Endothelial cell (in vitro differentiated cells): ENCODE measurements at regions not wholly inside any gene's neighbourhood (a gene's known extent, or its start where the extent isn't known, plus 50 kb on each side); places are given as distances from the start of the nearest gene placed in this dataset.

Source experiments
- DNase-seq: peaks from one replicate; pipeline ENCODE4 v3.0.0; 2021; ENCODE audit warnings: low spot score
- H3K27ac Mint-ChIP-seq: one replicate; pipeline ENCODE4 v1.8.0; 2021; ENCODE audit warnings: mixed read lengths, inconsistent platforms; ENCODE audit not compliant: unreplicated experiment
- H3K27me3 Mint-ChIP-seq: one replicate; pipeline ENCODE4 v1.8.0; 2021; ENCODE audit warnings: mild to moderate bottlenecking, moderate library complexity, mixed read lengths, inconsistent platforms; ENCODE audit not compliant: unreplicated experiment
- H3K36me3 Mint-ChIP-seq: one replicate; pipeline ENCODE4 v1.8.0; 2021; ENCODE audit warnings: mild to moderate bottlenecking, low read depth, mixed read lengths, inconsistent platforms; ENCODE audit not compliant: unreplicated experiment
- H3K4me1 Mint-ChIP-seq: one replicate; pipeline ENCODE4 v1.8.0; 2021; ENCODE audit warnings: mild to moderate bottlenecking, mixed read lengths, inconsistent platforms; ENCODE audit not compliant: unreplicated experiment
- H3K4me3 Mint-ChIP-seq: one replicate; pipeline ENCODE4 v1.8.0; 2021; ENCODE audit warnings: mild to moderate bottlenecking, mixed read lengths, inconsistent platforms; ENCODE audit not compliant: unreplicated experiment
- H3K9me3 Mint-ChIP-seq: one replicate; pipeline ENCODE4 v1.8.0; 2021; ENCODE audit warnings: mixed read lengths, inconsistent platforms; ENCODE audit not compliant: unreplicated experiment
- TF ChIP-seq, protein P1 (sequence below): fragments of 200-600 bp; sonication (generic); IDR thresholded peaks from one replicate; pipeline ENCODE4 v1.5.0; 2021; ENCODE audit warnings: antibody characterized with exemption; ENCODE audit not compliant: unreplicated experiment

- Mint-ChIP-seq H3K27ac (no peak overlapping the region), H3K9me3 (no peaks in the 10 kb centered on the region), H3K4me3 (no peak overlapping the region), H3K27me3 (peaks cover 1% of the 10 kb centered on the region), H3K36me3 (no peaks in the 10 kb centered on the region), H3K4me1 (peaks cover 8% of the 10 kb centered on the region)
- DNase-seq: no peak
- TF ChIP-seq, protein P1, sequence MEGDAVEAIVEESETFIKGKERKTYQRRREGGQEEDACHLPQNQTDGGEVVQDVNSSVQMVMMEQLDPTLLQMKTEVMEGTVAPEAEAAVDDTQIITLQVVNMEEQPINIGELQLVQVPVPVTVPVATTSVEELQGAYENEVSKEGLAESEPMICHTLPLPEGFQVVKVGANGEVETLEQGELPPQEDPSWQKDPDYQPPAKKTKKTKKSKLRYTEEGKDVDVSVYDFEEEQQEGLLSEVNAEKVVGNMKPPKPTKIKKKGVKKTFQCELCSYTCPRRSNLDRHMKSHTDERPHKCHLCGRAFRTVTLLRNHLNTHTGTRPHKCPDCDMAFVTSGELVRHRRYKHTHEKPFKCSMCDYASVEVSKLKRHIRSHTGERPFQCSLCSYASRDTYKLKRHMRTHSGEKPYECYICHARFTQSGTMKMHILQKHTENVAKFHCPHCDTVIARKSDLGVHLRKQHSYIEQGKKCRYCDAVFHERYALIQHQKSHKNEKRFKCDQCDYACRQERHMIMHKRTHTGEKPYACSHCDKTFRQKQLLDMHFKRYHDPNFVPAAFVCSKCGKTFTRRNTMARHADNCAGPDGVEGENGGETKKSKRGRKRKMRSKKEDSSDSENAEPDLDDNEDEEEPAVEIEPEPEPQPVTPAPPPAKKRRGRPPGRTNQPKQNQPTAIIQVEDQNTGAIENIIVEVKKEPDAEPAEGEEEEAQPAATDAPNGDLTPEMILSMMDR: no peak
These were observed 86.3 kb upstream of the RAPGEF2 start for GRCh38 chr4:159016593-159017024.

- H3K9me3 Mint-ChIP-seq: no peaks in the 10 kb centered on the region
- TF ChIP-seq, protein P1: no peak
- H3K36me3 Mint-ChIP-seq: no peaks in the 10 kb centered on the region
- H3K27ac Mint-ChIP-seq: no peak overlapping the region
- DNase-seq: no peak
- H3K27me3 Mint-ChIP-seq: peaks cover 1% of the 10 kb centered on the region
- H3K4me1 Mint-ChIP-seq: peaks cover 13% of the 10 kb centered on the region
- no peak overlapping the region for H3K4me3 Mint-ChIP-seq
These were observed 85.4 kb upstream of the RAPGEF2 start for GRCh38 chr4:159017323-159018026.

DNA sequence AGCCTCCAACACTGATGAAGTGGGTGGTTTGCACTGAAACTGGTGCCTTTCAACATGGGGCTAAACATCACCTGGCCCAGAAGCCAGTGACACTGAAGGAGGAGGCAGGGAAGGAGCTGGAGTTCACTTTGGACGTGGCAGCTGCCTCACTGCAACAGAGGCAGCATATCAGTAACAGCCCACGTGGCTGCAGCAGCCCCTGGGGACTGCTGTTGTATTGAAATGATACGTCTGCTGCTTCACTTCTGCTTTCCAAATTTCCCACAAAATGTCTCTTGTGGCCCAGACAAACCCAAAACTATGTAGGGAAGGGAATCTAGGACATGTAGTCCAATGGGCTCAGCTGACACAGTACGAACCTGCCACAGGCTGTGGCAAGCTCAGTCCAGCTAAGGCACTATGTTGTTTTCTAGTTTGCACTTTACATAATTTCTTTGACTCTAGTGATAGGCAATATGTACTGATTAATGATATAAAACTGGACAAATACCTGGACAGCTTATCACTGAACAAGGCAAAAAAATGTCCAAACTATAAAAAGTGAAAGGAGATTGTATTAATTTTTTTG lies 84.7 kb upstream of the RAPGEF2 start:
- TF ChIP-seq, protein P1: no peak
- no peaks in the 10 kb centered on the region for H3K9me3 Mint-ChIP-seq
- H3K4me1 Mint-ChIP-seq: peaks cover 15% of the 10 kb centered on the region

DNA sequence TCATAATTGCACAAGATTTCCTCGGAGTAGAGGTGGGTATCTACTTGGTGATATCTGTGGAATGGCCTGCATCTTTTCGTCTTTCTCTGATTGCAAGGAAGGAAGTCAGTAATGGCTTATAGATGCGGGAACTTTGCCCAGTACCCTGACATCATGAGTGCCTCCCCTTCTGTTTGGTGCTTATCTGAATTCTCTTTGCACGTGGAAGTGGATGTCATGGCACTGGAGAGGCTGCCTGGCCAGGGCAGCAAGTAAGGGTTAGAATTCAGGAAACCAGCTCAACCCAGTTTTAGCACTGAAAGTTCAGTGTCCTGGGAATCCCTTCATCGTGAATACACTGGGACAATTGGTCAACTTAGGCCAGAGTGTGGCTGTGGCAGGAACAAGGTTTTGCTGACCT lies 83.5 kb upstream of the RAPGEF2 start:
- DNase-seq: no peak
- Mint-ChIP-seq H3K27me3 (peaks cover 1% of the 10 kb centered on the region), H3K36me3 (no peaks in the 10 kb centered on the region), H3K4me3 (no peak overlapping the region), H3K9me3 (no peaks in the 10 kb centered on the region), H3K27ac (no peak overlapping the region), H3K4me1 (peaks cover 27% of the 10 kb centered on the region)
- TF ChIP-seq, protein P1: no peak

More for the DNA sequence above, 84.7 kb upstream of the RAPGEF2 start:
- peaks cover 1% of the 10 kb centered on the region for H3K27me3 Mint-ChIP-seq
- no peak for DNase-seq
- H3K36me3 Mint-ChIP-seq: no peaks in the 10 kb centered on the region
- no peak overlapping the region for H3K27ac Mint-ChIP-seq
- H3K4me3 Mint-ChIP-seq: no peak overlapping the region
